ENCODE measurements at regions not wholly inside any gene's neighbourhood (a gene's known extent, or its start where the extent isn't known, plus 50 kb on each side); places are given as distances from the start of the nearest gene placed in this dataset.

GRCh38 chr5:62829604-62829986, 251.0 kb downstream of the LRRC70 start:
- H3K9ac ChIP-seq (ENCODE audit: extremely low read depth, insufficient read length, low read length): no peak overlapping the region
- no peaks in the 10 kb centered on the region for H3K4me1 ChIP-seq (ENCODE audit: insufficient read depth, low read length)
- H3T11ph ChIP-seq (ENCODE audit: low read length): no peak overlapping the region
- no peaks in the 10 kb centered on the region for H3K9me3 ChIP-seq (ENCODE audit: control insufficient read depth, low read depth, low read length)
- H3K27ac ChIP-seq (ENCODE audit: insufficient read length, low read depth, low read length): no peak overlapping the region
- no peak overlapping the region for H2BK12ac ChIP-seq (ENCODE audit: insufficient read length, low read depth, low read length)
- H4K91ac ChIP-seq (ENCODE audit: insufficient read length, low read depth, low read length): no peak overlapping the region
- no peak overlapping the region for H2AK5ac ChIP-seq (ENCODE audit: insufficient read length, low read length)
- H3K79me2 ChIP-seq (ENCODE audit: insufficient read depth, low read length): no peaks in the 10 kb centered on the region
- H3K4me1 Mint-ChIP-seq: no peaks in the 10 kb centered on the region; a peak in 1 of 4 replicates
- no peak overlapping the region for H3K4me3 Mint-ChIP-seq
- H4K5ac ChIP-seq (ENCODE audit: insufficient read length, low read depth, low read length): no peak overlapping the region
- no peaks in the 10 kb centered on the region for H4K20me1 ChIP-seq (ENCODE audit: control insufficient read depth, insufficient read depth, insufficient read length)
- no peak overlapping the region for H3K14ac ChIP-seq (ENCODE audit: insufficient read depth, low read length)
- no peak overlapping the region for H3K27ac Mint-ChIP-seq
- no peak overlapping the region for H3K4ac ChIP-seq (ENCODE audit: low read depth, low read length)
- H4K8ac ChIP-seq (replicated peaks; ENCODE audit: insufficient read length, low read depth, low read length): no peak overlapping the region
- no peaks in the 10 kb centered on the region for H3K27me3 ChIP-seq (ENCODE audit: insufficient read depth, low read length)
- H3K79me1 ChIP-seq (ENCODE audit: insufficient read depth, low read depth, low read length, poor library complexity, severe bottlenecking): no peaks in the 10 kb centered on the region
- H3K9me3 Mint-ChIP-seq: peaks cover 22 to 23% of the 10 kb centered on the region in 2 experiments
- no peaks in the 10 kb centered on the region for H3K23me2 ChIP-seq (ENCODE audit: insufficient read length, low read depth, low read length, poor library complexity, severe bottlenecking)
- H2BK20ac ChIP-seq (ENCODE audit: low read depth, low read length, poor library complexity, severe bottlenecking): no peak overlapping the region
- TF ChIP-seq CTCF (conservative IDR thresholded peaks at IDR 0.05): no peak
- H3K18ac ChIP-seq (ENCODE audit: insufficient read length, low read depth, low read length): no peak overlapping the region
- peaks cover 2 to 7% (median 6%) of the 10 kb centered on the region in 3 experiments for H3K36me3 Mint-ChIP-seq (ENCODE audit: insufficient read depth in 1 of 3, low read depth in 3 of 3)
- no CpG with 5 or more reads among the region's 2 CpGs for WGBS (ENCODE audit: extremely low coverage, insufficient read length, low lambda C conversion rate)
- no peak overlapping the region for H3K4me2 ChIP-seq (ENCODE audit: insufficient read depth, insufficient read length, low read length)
- H3K27me3 Mint-ChIP-seq (ENCODE audit: low read depth): peaks cover 1% of the 10 kb centered on the region; the same call in 1 of the 2 replicates
- H2BK5ac ChIP-seq (ENCODE audit: insufficient read length, low read length): no peak overlapping the region
- H2BK120ac ChIP-seq (ENCODE audit: low read depth, low read length, poor library complexity, severe bottlenecking): no peak overlapping the region
- H3K23ac ChIP-seq (ENCODE audit: insufficient read length, low read depth, low read length): no peak overlapping the region
- no peak for DNase-seq
- no peak overlapping the region for H2AFZ ChIP-seq (ENCODE audit: low read length)
- H2BK15ac ChIP-seq (ENCODE audit: low read depth, low read length): no peak overlapping the region
- no peak overlapping the region for H3K56ac ChIP-seq (ENCODE audit: insufficient read length, low read depth, low read length)

Data from H9 (cell line).